NB4 (cell line): ENCODE measurements at regions not wholly inside any gene's neighbourhood (a gene's known extent, or its start where the extent isn't known, plus 50 kb on each side); places are given as distances from the start of the nearest gene placed in this dataset.

Experiments used
- MAX ChIP-seq: IDR thresholded peaks from 2 replicates; pipeline ENCODE4 v1.6.1; 2011; ENCODE audit warnings: low read depth, low read length
- MYC ChIP-seq: IDR thresholded peaks from 2 replicates; pipeline ENCODE4 v1.6.1; 2011; ENCODE audit warnings: low read depth, low read length
- POLR2A ChIP-seq: IDR thresholded peaks from 2 replicates; pipeline ENCODE4 v1.6.1; 2011; ENCODE audit warnings: mild to moderate bottlenecking; ENCODE audit not compliant: insufficient read length; ENCODE audit errors: extremely low read depth
- TF ChIP-seq, protein P1 (sequence below): IDR thresholded peaks from one replicate; pipeline ENCODE4 v1.5.1; 2012; ENCODE audit warnings: low read depth, low read length

- TF ChIP-seq POLR2A, result no peak
- TF ChIP-seq, protein P1, sequence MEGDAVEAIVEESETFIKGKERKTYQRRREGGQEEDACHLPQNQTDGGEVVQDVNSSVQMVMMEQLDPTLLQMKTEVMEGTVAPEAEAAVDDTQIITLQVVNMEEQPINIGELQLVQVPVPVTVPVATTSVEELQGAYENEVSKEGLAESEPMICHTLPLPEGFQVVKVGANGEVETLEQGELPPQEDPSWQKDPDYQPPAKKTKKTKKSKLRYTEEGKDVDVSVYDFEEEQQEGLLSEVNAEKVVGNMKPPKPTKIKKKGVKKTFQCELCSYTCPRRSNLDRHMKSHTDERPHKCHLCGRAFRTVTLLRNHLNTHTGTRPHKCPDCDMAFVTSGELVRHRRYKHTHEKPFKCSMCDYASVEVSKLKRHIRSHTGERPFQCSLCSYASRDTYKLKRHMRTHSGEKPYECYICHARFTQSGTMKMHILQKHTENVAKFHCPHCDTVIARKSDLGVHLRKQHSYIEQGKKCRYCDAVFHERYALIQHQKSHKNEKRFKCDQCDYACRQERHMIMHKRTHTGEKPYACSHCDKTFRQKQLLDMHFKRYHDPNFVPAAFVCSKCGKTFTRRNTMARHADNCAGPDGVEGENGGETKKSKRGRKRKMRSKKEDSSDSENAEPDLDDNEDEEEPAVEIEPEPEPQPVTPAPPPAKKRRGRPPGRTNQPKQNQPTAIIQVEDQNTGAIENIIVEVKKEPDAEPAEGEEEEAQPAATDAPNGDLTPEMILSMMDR, result no peak
- TF ChIP-seq MAX, result no peak
- TF ChIP-seq MYC, result no peak
Observed at GRCh38 chrX:38917954-38918353, 116.7 kb downstream of the MID1IP1 start.
